Left colon (tissue), 2 donors: ENCODE measurements at regions not wholly inside any gene's neighbourhood (a gene's known extent, or its start where the extent isn't known, plus 50 kb on each side); places are given as distances from the start of the nearest gene placed in this dataset.
A peak's percentile ranks its signal among the peaks of the same experiment; 100 is the strongest.

Experiments
- ATAC-seq: fragments of 200-7000 bp; cut with Tn5 transposase; one replicate; pipeline ENCODE4 v1.9.1; 2020; ENCODE audit warnings: mild to moderate bottlenecking, moderate library complexity
- DNase-seq, 2 donors: peaks; one replicate each; pipeline ENCODE4 v3.0.0-alpha.2; 2020
- intact Hi-C, 2 donors: fragments of 100-400 bp; cut with DNase I in 1 of 2; cut with micrococcal nuclease in 1 of 2; formaldehyde crosslinking; loops; one replicate each; pipeline versions ENCODE4 v1.11.2 to v1.14.0; 2022; cut with DNase I, micrococcal nuclease
- donor health status: DM: no; HTN: no; CAD: no.
- donor health status: DM: yes; HTN: yes; CAD: no.

- ATAC-seq = no peak
- intact Hi-C loops = no loop called here
- DNase-seq = no peak
Measured at GRCh38 chr13:109672545-109672944, 113.8 kb downstream of the IRS2 start.

DNA sequence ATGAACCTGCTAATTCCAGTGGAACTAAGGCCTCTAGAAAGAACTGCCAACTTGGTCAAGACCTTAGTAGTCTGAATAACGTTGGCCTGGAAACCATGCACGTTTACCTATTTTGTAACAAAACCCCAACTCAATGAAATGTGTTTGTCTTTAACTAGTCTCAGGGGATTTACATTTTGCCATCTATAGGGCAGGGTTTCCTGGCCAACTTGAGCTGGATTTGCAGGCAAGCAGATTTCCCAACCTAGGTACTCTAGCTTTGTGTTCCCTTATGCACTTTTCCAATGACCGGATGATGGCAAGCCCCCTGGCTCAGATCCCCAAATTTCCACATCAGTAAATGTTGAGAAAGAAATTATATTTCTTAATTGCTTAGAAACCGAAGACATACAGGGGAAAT, 114.5 kb downstream of the IRS2 start:
- no peak for ATAC-seq
- intact Hi-C loops = no loop called here
- DNase-seq = no peak

DNA sequence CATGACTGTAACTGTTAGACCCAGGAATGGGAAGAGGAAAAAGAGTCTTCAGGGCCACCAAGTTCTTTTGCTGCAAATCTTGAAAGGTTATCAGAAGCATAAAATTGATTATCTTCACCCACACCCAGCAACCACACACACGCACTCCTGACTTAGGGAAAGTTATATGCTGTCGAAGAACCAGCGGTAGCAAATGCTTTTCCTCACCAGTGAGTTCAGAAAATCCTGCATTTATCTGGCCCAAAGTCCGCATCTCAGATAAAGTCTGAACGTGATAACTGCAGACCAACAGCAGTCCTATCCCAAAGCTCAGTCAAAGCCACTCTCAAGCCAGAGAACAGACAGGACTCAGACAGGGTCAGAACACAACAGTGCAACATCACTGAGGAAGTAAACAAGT, 115.6 kb downstream of the IRS2 start:
- intact Hi-C loops = no loop called here
- DNase-seq = no peak
- no peak for ATAC-seq

- intact Hi-C loops = no loop called here
- DNase-seq (no peak), ATAC-seq (no peak)
Measured at GRCh38 chr13:109669956-109670355, 116.4 kb downstream of the IRS2 start.

GRCh38 chr13:109669234-109669612, 117.2 kb downstream of the IRS2 start:
- ATAC-seq (no peak), DNase-seq (no peak)
- intact Hi-C loops = no loop called here

- DNase-seq (no peak), ATAC-seq (no peak)
- intact Hi-C loops = no loop called here
Measured at GRCh38 chr13:109668433-109669233, 117.8 kb downstream of the IRS2 start.

DNA sequence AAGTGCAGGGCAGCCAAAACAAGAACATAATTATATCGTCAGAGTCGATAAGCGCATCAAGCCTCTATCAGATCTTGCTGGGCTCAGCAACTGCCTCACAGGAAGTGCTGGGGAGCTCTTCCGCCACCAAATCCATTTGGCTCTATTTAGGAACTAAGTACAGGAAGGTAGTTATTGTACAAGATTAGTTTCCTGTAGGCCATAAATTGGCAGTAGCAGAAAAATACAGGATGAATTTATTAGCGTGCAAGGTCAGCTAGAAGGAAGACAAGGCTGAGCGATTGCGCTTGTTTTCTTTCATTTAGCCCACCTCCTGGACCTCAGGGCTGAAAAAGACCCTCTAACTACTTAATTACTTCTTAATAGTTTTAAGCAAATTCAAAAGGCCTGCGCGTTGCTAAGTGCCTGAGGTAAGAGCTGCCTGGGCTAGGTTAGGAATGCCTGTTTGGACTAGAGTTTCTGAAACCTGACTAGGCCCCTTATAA, 118.5 kb downstream of the IRS2 start:
- DNase-seq = no peak
- intact Hi-C loops = no loop called here
- no peak for ATAC-seq

- intact Hi-C loops = no loop called here
- no peak for DNase-seq
- no peak for ATAC-seq
Measured at GRCh38 chr13:109667056-109667455, 119.3 kb downstream of the IRS2 start.

- no peak for ATAC-seq
- intact Hi-C loops = no loop called here
- no peak for DNase-seq
Measured at GRCh38 chr13:109666656-109667055, 119.7 kb downstream of the IRS2 start.

GRCh38 chr13:109665781-109666249, 120.6 kb downstream of the IRS2 start:
- no peak for ATAC-seq
- intact Hi-C loops = no loop called here
- no peak for DNase-seq

DNA sequence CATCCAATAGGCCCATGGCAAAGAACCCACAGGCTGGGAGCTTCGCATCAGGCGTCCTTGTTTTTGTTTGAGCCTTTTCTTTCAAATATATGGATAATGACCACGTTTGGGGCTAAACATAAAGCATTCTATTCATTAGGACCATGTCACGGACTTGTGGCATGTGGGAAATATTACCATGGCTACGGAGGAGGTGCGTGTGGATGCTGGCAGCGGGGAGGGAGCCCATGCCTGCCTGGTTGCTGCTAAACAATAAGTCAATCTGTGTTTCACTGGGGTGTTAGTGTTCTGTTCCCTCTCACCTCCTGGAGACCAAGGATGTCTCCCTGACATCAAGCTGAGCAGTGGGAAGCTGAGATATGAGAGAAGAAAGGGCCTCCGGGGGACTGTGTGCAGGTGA, 121.1 kb downstream of the IRS2 start:
- DNase-seq (no peak), ATAC-seq (no peak)
- intact Hi-C loops = no loop called here

DNA sequence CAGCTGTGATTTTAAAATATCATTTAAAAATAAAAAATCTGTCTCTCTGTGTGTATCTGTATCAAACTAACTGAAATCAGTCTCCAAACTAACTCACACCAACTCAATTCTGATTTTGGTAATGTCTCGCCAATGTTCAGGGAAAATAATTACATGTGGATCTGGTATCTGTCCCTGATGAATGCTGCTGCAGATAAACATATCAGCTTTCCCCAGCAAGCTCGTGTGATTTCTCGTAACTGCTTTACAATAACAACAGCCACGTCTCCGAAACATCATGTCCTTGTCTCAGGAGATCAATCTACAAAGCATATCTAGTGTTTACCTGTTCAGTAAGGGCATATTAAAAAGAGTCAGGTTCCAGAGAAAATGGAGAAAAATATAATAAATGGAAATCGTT, 129.0 kb downstream of the IRS2 start:
- ATAC-seq (no peak), DNase-seq (no peak)
- intact Hi-C loops = no loop called here

GRCh38 chr13:109656206-109656605, 130.2 kb downstream of the IRS2 start:
- ATAC-seq = no peak
- DNase-seq = no peak
- intact Hi-C loops = no loop called here

DNA sequence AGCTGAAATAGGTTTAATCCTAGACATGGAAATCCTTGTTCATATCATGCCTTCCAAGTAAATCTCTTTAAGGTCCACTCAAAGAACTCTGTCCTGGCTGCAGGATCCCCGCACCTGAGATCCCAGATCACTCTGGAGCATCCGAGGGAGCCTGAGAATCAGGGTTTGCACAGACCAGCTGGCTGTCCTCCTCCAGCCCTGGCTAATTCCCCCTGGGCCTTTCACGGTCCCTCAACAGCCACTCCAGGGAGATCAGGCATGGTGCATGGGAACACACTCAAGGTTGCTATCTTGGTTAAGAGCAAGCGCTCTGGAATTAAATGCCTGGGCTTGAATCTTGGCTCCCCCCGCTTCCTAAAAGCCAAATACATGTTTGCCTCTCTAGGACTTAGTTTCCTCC, 130.8 kb downstream of the IRS2 start:
- ATAC-seq (no peak), DNase-seq (no peak)
- intact Hi-C loops = no loop called here

- no peak for DNase-seq
- no peak for ATAC-seq
- intact Hi-C loops = no loop called here
Measured at GRCh38 chr13:109655206-109655600, 131.2 kb downstream of the IRS2 start.

GRCh38 chr13:109654341-109655205, 131.8 kb downstream of the IRS2 start:
- DNase-seq (no peak), ATAC-seq (no peak)
- intact Hi-C loops = no loop called here

DNA sequence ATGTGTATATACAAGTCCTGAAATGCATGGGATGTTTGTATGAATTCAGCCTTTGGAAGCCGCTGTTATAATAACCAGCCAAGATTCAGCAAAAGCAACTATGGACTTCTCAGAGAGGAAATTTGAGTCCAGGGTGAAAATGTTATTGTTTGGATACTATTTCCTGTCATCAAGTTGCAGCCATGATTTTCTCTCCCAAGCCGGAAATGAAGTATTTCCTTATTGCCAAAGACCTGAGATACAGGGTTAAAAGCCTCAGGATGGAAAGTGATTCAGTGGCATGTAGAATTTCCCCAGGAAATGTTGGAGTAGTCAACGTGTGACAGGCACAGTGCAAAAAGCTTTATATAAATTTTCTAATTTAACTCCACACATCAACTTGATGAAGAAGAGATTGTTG, 133.9 kb downstream of the IRS2 start:
- DNase-seq (no peak), ATAC-seq (peak; percentile 82)
- intact Hi-C loops = no loop called here

- ATAC-seq = no peak
- intact Hi-C loops = no loop called here
- no peak for DNase-seq
Measured at GRCh38 chr13:109651854-109652253, 134.5 kb downstream of the IRS2 start.

DNA sequence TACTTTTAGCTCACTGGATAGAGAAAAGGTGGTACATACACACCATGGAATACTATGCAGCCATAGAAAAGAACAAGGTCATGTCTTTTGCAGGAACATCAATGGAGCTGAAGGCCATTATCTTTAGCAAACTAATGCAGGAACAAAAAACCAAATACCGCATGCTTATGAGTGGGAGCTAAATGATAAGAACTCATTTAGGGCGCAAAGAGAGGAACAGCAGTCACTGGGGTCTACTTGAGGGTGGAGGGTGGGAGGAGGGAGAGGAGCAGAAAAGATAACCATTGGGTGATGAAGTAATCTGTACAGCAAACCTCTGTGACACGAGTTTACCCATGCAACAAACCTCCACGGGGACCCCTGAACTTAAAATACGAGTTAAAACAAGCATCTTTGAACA, 135.1 kb downstream of the IRS2 start:
- ATAC-seq (no peak), DNase-seq (no peak)
- intact Hi-C loops = no loop called here

DNA sequence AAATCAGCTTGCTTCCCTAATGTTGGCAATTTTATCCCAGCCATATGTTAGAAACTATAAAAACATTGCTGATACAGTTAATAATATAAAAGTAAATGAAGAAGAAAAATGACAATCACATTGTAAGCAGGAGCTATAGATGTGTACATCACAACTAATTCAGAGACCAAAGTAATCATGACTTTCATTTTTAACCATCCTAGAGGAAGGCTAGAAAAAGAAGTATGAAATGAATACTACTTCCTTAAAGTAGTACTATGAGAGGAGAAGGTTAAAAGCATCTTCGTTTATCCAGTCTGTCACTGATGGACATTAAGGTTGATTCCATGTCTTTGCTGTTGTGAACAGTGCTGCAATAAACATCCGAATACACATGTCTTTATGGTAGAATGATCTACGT, 135.5 kb downstream of the IRS2 start:
- ATAC-seq = no peak
- no peak for DNase-seq
- intact Hi-C loops = no loop called here
